Right ventricle myocardium superior (tissue), 1 donor: ENCODE measurements at regions not wholly inside any gene's neighbourhood (a gene's known extent, or its start where the extent isn't known, plus 50 kb on each side); places are given as distances from the start of the nearest gene placed in this dataset.

ENCODE experiments used
- ATAC-seq: fragments of 200-7000 bp; cut with Tn5 transposase; one replicate; pipeline ENCODE4 v1.9.1; 2020; ENCODE audit warnings: mild to moderate bottlenecking; ENCODE audit not compliant: poor library complexity
- DNase-seq: peaks from one replicate; pipeline ENCODE4 v3.0.0-alpha.2; 2020
- intact Hi-C: fragments of 100-400 bp; cut with DNase I; formaldehyde crosslinking; loops from one replicate; pipeline ENCODE4 v1.11.2; 2022
- donor health status: DM: no; HTN: yes; CAD: no; lungs with severe emphysema.

GRCh38 chr5:81860778-81861177, 109.9 kb upstream of the SSBP2 start:
- DNase-seq (no peak), ATAC-seq (no peak)
- intact Hi-C loops, result no loop called here

DNA sequence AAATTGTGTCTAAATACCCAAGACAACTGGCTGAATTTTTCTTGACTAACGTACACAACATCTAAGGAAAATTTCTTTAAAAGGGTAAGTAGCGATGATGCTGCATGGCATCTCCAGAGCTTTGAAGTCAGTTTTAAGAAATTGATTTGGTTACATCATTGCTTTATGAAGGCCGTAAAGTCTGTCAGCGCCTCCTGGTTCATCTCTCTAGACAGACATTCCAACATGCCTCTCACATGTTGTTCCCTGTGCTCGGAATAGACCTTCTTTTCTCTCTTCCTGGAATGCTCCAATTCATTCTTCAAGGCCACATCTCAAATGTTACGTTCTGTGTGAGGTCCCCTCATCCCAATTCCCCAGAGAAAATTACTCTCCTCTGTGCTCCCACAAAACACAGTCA, 108.7 kb upstream of the SSBP2 start:
- no peak for DNase-seq
- ATAC-seq, result no peak
- intact Hi-C loops, result loop anchor here (5.0 kb wide), 2 partner anchors 113 to 352 kb away; partner anchors contain the start of gene ATG10

DNA sequence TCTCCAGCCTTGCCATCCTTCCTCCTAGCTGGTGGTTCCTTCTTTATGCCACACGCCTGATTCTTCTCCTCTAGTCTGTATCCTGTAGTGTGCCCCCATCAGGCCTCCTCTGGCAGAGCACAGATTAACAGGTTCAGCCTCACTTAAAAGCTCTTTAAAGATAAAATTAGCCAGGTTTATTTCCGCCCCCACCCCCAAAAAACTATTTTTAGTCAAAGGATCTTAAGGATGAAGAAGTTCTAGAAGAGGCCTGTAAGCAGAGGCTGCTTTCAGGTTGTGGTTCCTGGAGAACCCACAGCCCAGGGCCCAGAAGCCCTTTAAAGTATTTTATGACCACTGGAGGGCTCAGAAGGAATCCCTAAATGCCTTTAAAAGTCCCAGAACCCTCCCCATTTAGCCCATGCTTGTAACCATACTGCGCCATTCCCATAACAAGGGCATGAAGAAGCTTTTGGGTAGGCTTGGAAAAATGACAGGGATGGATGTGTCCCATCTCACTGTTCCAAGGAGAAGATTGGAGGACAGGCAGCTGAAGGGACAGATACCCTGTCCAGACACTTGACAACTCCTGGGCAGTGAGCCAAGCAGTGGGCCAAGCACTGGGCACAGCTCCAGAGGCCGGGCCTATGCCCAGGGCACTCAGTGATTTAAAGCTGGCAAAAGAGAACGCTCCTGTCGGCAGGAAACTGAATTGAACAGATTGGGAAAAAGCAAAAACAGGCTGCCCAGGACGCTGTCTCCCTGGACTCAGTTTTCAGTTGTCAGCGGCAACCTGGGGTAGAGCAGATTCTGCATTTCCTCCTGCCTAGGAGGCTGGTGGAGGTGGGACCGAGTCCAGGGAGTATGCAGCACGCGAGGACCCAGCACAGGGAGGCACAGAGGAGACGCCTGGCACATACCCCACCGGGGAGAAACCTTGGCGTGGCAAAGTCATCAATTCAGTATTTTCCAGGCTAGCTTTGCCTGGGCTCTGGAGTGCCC, 106.3 kb upstream of the SSBP2 start:
- ATAC-seq (peak; percentile 94), DNase-seq (peak; percentile 90)
- intact Hi-C loops, result loop anchor here (5.0 kb wide), 2 partner anchors 115 to 350 kb away; partner anchors contain the start of gene ATG10

DNA sequence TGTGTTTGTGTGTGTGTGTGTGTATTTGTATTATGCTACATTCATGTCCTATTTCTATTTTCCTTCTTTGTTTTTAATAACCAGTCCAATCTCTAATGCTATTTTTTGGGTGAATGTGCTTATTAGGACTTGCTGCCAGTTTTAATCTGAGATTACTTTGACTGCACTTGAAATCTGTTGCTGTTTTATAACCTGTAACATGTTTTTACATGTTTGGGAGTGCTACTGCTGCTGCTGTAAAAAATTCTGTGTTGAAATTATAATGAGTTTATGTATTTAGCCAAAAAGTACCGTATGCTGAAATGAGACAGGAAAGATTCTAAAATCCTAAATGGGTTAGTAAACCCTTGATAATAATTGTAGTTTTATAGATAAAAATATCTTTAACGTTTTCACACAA, 104.7 kb upstream of the SSBP2 start:
- ATAC-seq (no peak), DNase-seq (no peak)
- intact Hi-C loops, result loop anchor here (5.0 kb wide), 2 partner anchors 117 to 348 kb away; partner anchors contain the start of gene ATG10

DNA sequence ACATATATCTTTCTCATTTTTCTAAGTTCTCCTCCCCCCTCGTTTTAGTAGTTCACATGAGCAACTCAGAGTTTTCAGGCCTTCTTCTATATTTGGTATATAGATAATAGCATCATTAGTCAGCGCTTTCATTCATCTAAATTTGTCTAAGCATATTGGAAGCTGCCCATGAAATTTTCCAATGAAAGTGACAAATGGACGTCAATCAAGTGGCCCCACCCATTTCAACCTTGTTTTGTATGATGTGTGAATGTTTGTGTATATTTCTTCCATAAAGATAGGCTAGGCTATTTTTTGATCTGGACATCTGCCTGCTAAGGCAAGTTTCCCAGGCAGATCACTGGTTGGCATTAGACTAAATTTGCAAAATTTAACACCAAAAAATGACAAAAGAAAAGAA, 104.0 kb upstream of the SSBP2 start:
- intact Hi-C loops, result loop anchor here (5.0 kb wide), 2 partner anchors 117 to 348 kb away; partner anchors contain the start of gene ATG10
- DNase-seq, result no peak
- no peak for ATAC-seq

DNA sequence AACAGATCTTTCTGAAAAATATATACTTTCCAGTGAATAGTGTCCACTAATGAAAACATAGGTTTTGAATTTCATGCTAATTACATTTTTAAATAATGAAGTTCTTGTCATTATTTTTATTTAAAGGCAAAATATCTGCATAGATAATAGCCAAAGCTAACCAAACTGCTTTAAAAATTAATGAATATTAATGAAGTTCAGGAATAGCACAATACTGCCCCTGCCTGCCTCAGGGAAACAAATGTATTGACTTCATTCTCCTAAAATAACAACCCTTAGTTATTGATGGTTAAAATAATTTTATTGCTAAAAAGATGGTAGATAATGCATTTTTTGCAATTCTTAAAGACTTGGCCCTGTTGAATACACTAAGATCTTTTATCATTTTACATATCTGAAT, 103.6 kb upstream of the SSBP2 start:
- ATAC-seq (no peak), DNase-seq (no peak)
- intact Hi-C loops, result no loop called here

DNA sequence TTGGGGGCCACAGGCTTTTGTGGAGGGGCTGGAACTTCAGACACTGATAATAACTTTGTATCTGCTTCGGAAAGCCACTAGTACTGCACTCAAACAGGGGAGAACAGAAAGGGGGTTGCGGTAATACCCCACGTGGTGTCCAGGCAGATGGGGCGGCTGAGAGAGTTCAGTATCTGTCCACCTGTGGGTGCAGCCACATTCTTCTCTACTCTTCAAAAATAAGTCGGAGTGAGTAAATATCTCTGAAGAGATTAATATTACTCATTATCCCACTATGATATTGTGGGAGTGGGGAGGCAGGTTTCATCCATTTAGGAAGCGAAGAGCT, 102.1 kb upstream of the SSBP2 start:
- no peak for DNase-seq
- intact Hi-C loops, result no loop called here
- no peak for ATAC-seq

DNA sequence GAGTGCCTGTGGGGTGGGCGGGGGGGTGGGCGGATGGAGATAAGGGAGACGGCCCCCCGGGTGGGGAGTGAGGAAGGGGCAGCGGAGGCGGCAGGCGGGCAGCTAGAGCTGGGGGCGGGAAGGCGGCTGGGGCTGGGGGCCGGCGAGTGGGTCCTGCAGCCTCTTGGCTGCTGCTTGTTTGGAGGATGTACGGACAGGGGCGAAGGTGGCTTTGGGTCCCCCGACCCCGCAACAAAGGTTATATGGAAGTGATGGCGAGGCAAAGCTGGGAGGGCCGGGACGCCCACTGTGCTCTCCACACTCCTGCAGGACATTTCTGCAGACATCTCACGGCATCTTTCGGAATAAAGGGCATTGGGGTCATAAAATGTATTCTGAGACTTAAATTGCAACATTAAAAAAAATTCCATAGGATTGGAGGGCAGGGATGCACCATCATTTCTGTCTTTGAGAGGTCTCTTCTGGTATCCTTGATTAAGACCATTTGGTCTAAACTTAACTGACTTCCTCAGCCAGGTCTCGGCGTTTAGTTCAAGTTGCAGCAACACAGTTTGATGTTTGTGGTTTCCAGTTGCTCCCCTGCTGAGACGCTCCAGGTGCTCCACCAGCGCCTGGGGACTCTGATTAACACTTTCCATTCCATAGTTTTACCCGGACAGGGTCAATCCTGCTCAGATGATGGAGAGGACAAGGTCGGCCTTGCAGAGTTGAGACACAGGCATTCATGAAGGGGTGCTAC, 101.6 kb upstream of the SSBP2 start:
- no peak for ATAC-seq
- peak; percentile 47 for DNase-seq
- intact Hi-C loops, result no loop called here

DNA sequence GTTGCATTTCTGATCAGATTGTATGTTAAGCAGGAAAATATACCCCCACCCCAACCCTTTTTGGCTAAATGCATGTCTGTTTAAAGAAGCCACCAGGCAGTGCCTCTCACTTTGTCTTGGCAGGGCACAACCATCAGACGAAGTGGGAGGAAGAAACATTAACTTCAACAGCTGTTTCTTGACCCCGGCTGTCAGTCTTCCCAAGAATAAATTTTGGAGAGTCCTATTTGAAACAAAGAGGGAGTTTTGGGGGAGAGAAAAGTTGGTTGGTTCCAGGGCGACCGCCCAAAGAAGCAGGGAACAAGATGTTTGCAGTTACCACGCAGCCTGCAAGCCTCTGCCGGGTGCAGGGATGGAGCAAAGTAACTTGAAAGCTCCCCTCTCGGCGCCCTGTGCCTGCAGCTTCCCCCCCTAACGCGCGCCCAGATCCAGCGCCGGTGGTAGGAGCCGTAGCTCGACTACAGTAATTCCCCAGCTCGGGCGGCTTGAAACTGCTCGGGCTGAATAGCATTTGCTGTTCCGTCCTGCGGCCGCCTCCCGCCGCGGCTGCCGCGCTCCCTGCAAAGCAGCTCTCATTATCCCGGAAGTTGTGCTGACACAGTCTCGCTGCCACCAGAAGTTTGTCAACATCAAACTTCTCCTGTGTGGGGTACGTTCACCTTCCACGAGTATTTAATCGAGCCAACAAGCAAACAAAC, 100.7 kb upstream of the SSBP2 start:
- DNase-seq, result peak; percentile 99
- ATAC-seq, result peak; percentile 94
- intact Hi-C loops, result loop anchor here (1.0 kb wide), 1 partner anchor 100 kb away; the partner anchor contains the start of gene SSBP2

DNA sequence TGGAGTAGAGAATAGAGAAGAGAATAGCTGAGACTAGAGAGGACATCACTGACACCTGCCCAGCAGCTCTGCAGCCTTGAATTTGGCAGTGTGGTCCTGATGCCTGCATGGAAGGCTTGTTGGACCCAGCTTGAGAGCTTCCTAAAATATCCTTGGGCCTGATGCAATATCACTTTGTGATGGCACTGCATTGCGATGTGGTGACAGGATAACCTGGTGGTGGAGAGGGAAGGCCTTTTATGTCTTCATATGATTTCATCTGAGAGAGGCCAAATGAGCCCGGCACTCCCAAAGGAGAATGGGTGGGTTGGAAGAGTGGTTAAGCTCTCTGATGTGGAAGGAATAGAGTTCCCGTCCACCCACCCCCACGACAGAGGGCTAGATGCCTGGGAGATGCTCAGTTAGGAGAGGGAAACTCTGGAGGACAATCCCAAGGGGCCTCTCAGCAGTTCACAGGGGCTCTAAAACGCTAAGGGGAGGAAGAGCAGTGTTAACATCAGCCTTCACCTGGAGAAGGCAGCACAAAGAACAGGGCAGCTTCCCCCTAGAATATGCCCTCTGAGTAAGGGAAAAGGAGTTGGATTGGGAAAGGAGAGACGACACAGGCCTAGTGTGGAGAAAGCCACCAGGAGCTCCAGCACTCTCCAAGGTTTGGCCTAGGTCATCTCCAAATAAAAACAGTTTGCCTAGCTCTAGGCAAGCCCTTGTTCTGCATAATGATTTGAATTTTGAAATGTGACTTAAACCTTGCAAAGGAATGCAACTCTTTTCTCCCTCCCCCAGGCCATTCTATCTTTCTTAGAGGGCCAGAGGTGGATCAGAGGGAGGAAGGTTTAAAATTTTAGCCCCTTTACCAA, 99.8 kb upstream of the SSBP2 start:
- peak; percentile 55 for ATAC-seq
- DNase-seq, result no peak
- intact Hi-C loops, result loop anchor here (1.0 kb wide), 1 partner anchor 99 kb away; the partner anchor contains the start of gene SSBP2

GRCh38 chr5:81849770-81850367, 99.0 kb upstream of the SSBP2 start:
- ATAC-seq (no peak), DNase-seq (no peak)
- intact Hi-C loops, result loop anchor here (5.0 kb wide), 1 partner anchor 63 kb away; no protein-coding TSS in a partner anchor

DNA sequence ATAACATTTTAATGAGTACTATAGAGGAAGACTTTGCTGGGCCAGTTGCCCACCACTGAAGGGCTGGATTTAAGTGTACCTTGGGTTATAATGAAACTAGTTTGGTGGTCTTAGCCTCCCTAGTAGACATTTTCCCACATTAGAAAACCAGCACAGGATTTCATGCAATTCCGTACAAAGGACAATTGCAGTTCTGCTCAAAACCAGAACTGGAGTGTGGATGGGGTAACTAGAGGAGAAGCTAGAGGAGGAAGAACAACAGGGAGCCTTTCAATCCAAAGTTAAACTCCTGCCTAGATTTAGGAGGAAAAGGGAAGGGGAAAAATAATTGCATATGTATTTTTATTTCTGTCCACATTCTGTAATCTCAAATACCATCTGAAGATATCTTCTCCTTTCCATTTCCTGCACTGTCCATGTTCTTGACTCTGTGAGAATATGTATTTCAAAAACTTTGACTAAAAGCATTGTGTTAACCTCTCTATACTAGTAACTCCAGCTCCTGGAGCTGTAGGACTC, 97.5 kb upstream of the SSBP2 start:
- intact Hi-C loops, result loop anchor here (5.0 kb wide), 1 partner anchor 61 kb away; no protein-coding TSS in a partner anchor
- ATAC-seq, result no peak

DNA sequence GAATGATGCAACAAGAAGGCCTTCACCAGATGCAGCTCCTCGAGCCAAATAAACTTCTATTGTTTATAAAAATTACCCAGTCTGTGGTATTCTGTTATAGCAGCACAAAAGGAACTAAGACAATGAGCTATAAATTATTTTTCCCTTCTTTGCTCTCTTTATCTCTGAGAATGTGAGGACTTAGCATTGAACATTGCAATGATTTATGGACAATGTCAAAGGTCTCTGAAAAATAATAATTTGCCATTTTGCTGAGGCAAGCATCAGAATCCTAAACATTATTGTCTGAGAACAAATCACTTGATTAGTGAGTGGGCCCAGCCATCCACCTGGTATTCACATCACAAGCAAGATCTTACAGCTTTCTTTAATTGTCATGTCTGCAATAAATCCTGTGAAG, 95.4 kb upstream of the SSBP2 start:
- intact Hi-C loops, result loop anchor here (5.0 kb wide), 1 partner anchor 59 kb away; no protein-coding TSS in a partner anchor
- no peak for ATAC-seq

More for the DNA sequence above, 97.5 kb upstream of the SSBP2 start:
- no peak for DNase-seq

GRCh38 chr5:81843845-81844244, 92.9 kb upstream of the SSBP2 start:
- ATAC-seq (no peak), DNase-seq (no peak)
- intact Hi-C loops, result no loop called here

More for the DNA sequence above, 95.4 kb upstream of the SSBP2 start:
- DNase-seq, result no peak

- ATAC-seq (peak; percentile 60), DNase-seq (no peak)
- intact Hi-C loops, result no loop called here
These were observed 92.0 kb upstream of the SSBP2 start for GRCh38 chr5:81842795-81843398.

GRCh38 chr5:81839034-81839433, 88.1 kb upstream of the SSBP2 start:
- no peak for ATAC-seq
- intact Hi-C loops, result no loop called here
- DNase-seq, result no peak
